BE2C (cell line): ENCODE measurements at regions not wholly inside any gene's neighbourhood (a gene's known extent, or its start where the extent isn't known, plus 50 kb on each side); places are given as distances from the start of the nearest gene placed in this dataset.
"Not testable (repeated sequence)": the region's sequence is repeated elsewhere in the genome, so short reads cannot be mapped to it uniquely, and the experiment has no call there.

ENCODE experiments used
- DNase-seq: peaks from one replicate; pipeline ENCODE4 v3.0.0-alpha.2; 2020
- H3K27me3 ChIP-seq: fragments of 250-450 bp; sonication (Bioruptor Pico); 2 replicates; pipeline ENCODE4 v1.5.1; 2020; ENCODE audit warnings: mild to moderate bottlenecking
- H3K36me3 ChIP-seq: fragments of 250-450 bp; sonication (Bioruptor Pico); 2 replicates; pipeline ENCODE4 v1.5.1; 2020; ENCODE audit warnings: mild to moderate bottlenecking
- H3K4me1 ChIP-seq: fragments of 250-450 bp; sonication (Bioruptor Pico); 2 replicates; pipeline ENCODE4 v1.5.1; 2020
- H3K4me3 ChIP-seq: 2 replicates; pipeline ENCODE4 v1.5.1; 2011; ENCODE audit warnings: low read depth, low read length
- H3K9me3 ChIP-seq: fragments of 250-450 bp; sonication (Bioruptor Pico); 2 replicates; pipeline ENCODE4 v1.5.1; 2020
- CTCF ChIP-seq: IDR thresholded peaks from 2 replicates; pipeline ENCODE4 v1.5.1; 2012; ENCODE audit warnings: mild to moderate bottlenecking, low read depth, low read length

GRCh38 chr4:158098802-158099201 is 74.0 kb downstream of the GASK1B start:
- no peak for TF ChIP-seq CTCF
- Histone ChIP-seq H3K36me3 (no peaks in the 10 kb centered on the region), H3K4me3 (no peak overlapping the region), H3K27me3 (no peaks in the 10 kb centered on the region), H3K9me3 (no peaks in the 10 kb centered on the region), H3K4me1 (no peaks in the 10 kb centered on the region)
- no peak for DNase-seq

- Histone ChIP-seq H3K9me3 (no peaks in the 10 kb centered on the region), H3K4me3 (no peak overlapping the region), H3K4me1 (no peaks in the 10 kb centered on the region), H3K27me3 (no peaks in the 10 kb centered on the region), H3K36me3 (no peaks in the 10 kb centered on the region)
- DNase-seq, result no peak
- no peak for TF ChIP-seq CTCF
Measured at GRCh38 chr4:158094413-158095134, 78.3 kb downstream of the GASK1B start.

- 0 out of 2 replicates have a peak overlapping the region, but pooled peaks have one; percentile 11 for H3K4me3 ChIP-seq
- no peak for TF ChIP-seq CTCF
- DNase-seq, result no peak
Measured at GRCh38 chr4:158090323-158090722, 82.5 kb downstream of the GASK1B start.

GRCh38 chr4:158089897-158090296 is 82.9 kb downstream of the GASK1B start:
- not testable (repeated sequence) for H3K9me3 ChIP-seq, H3K36me3 ChIP-seq, H3K27me3 ChIP-seq, H3K4me3 ChIP-seq, DNase-seq, H3K4me1 ChIP-seq

More at GRCh38 chr4:158090323-158090722, 82.5 kb downstream of the GASK1B start:
- Histone ChIP-seq H3K4me1 (no peaks in the 10 kb centered on the region), H3K36me3 (no peaks in the 10 kb centered on the region), H3K27me3 (no peaks in the 10 kb centered on the region), H3K9me3 (no peaks in the 10 kb centered on the region)

- no peaks in the 10 kb centered on the region for H3K36me3 ChIP-seq
- H3K27me3 ChIP-seq, result no peaks in the 10 kb centered on the region
- no peak overlapping the region for H3K4me3 ChIP-seq
- no peak for DNase-seq
- H3K4me1 ChIP-seq, result no peaks in the 10 kb centered on the region
- no peaks in the 10 kb centered on the region for H3K9me3 ChIP-seq
- no peak for TF ChIP-seq CTCF
Measured at GRCh38 chr4:158080354-158080753, 92.5 kb downstream of the GASK1B start.

GRCh38 chr4:158079661-158080060 is 93.2 kb downstream of the GASK1B start:
- DNase-seq, result no peak
- Histone ChIP-seq H3K4me1 (no peaks in the 10 kb centered on the region), H3K9me3 (no peaks in the 10 kb centered on the region), H3K27me3 (no peaks in the 10 kb centered on the region), H3K36me3 (no peaks in the 10 kb centered on the region), H3K4me3 (no peak overlapping the region)
- no peak for TF ChIP-seq CTCF
